GM18498 (cell line): ENCODE measurements at regions not wholly inside any gene's neighbourhood (a gene's known extent, or its start where the extent isn't known, plus 50 kb on each side); places are given as distances from the start of the nearest gene placed in this dataset.

Experiments used
- ATAC-seq: cut with Tn5 transposase; IDR thresholded peaks from one replicate; pipeline ENCODE4 v1.9.1; 2021; ENCODE audit warnings: mild to moderate bottlenecking, moderate library complexity; ENCODE audit not compliant: unreplicated experiment

DNA sequence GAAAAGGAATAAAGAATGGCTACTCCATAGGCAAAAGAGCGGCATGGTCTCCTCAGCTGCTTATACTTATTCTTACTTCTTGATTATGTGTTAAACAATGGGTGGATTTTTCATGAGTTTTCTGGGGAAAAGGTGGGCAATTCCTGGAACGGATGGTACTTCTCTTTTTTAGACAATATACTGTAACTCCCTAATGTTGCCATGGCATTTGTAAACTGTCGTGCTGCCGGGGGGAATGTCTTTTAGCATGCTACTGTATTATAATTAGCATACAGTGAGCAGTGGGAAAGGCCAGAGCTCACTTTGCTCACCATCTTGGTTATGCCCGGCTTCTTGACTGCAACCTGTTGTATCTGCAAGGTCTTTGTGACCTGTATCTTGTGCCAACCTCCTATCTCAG, 372.1 kb upstream of the AKR1E2 start:
- no peak for ATAC-seq

DNA sequence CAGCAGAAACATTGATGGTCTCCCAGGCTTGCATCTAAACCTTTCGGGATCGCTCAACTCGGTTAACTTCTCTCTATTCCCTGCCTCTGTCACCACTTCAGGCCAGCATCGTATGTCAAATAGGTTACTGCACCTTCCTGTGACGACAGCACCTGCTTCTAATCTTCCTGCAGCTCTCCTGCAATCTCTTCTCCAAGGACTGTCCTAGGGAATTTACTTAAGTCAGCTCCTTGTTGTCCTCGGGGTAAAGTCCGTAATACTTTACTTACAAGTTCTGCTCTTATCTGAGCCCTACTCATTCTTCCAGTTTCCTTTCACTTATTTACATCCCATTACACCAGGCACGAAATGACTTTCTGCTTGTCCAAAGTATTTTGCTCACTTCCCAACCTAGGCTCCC, 372.7 kb upstream of the AKR1E2 start:
- no peak for ATAC-seq

GRCh38 chr10:4450981-4451908, 374.8 kb upstream of the AKR1E2 start:
- ATAC-seq = no peak

- no peak for ATAC-seq
These were observed 375.8 kb upstream of the AKR1E2 start for GRCh38 chr10:4450169-4450568.

- ATAC-seq = no peak
These were observed 378.0 kb upstream of the AKR1E2 start for GRCh38 chr10:4448030-4448429.

GRCh38 chr10:4443419-4443818, 382.6 kb upstream of the AKR1E2 start:
- no peak for ATAC-seq

- no peak for ATAC-seq
These were observed 383.7 kb upstream of the AKR1E2 start for GRCh38 chr10:4442296-4442695.

DNA sequence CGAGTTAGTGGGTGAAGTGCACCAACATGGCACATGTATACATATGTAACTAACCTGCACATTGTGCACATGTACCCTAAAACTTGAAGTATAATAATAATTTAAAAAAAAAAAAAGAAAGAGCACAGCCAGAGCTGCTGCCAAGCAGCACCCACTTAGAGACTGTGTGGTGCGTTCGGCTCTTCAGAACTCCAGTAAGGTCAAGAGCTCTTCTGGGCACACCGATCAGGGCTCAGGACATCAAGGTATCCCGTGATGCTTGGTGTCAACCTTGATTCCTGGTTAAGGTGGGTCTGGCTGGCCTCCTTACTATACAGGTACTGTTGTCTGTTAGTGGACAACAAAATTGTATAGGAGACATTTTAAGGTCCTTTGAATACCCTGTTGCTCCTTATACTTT, 385.7 kb upstream of the AKR1E2 start:
- no peak for ATAC-seq

GRCh38 chr10:4437791-4438190, 388.2 kb upstream of the AKR1E2 start:
- ATAC-seq = no peak

DNA sequence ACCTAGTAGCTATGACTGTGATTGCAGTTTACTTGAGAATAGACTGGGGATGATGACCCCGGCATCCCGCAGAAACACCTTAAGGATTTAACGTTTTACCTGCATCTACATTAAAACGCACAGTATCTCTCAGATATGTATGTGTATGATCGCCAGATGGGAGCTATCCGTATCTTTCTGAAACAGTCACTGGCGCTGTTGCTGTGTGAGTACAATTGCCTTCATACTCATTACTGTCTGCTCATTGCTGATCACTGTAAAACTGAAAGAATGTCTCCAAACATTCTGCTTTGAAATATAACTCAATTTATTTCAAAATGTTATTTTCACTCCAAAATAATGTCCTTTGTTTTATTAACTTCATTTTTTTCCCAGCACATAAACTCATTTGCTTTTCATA, 388.9 kb upstream of the AKR1E2 start:
- ATAC-seq = no peak

DNA sequence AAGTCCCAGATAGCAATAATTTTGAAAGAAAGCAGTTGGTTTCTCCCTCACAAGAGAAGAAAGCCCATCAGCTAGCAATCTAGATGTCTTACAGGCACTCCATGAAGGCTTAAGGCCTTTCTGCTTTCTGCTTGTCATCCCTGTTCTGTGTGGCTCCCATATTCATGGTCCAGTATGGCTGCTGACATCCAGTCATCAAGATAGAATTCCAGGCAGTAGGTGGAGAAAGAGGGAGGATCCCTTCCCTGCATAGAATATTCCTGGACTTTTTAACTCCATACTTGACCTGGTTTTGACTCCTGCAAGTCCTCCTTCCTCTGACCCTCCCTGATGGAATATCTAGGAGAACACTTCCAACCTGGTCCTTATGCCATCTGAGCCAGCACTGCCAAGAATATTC, 389.9 kb upstream of the AKR1E2 start:
- ATAC-seq = no peak

DNA sequence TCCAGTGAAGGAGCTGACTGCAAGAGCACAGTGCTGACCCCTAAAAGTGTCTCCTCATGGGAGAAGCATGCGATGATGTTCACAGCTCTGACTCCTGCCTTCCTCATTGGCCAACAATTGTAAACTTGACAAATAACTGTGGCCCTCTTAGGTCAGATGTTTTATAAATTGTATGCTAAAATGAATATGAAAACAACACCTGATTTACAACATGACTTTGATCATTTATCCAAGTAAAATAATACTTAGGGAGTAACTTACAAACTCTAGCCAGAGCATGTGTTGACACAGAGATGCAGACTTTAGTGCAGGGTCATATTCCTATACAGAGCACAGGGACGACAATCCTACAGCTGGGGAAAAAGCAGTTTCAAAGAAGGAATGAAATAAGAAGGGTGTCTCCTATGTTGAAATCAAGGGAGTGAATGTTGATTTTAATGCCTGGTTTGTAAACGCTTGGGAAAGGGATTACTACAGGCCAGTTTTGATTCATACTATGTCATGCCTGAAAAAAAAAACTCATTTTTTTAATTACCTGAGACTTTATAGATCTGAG, 391.4 kb upstream of the AKR1E2 start:
- ATAC-seq = no peak

DNA sequence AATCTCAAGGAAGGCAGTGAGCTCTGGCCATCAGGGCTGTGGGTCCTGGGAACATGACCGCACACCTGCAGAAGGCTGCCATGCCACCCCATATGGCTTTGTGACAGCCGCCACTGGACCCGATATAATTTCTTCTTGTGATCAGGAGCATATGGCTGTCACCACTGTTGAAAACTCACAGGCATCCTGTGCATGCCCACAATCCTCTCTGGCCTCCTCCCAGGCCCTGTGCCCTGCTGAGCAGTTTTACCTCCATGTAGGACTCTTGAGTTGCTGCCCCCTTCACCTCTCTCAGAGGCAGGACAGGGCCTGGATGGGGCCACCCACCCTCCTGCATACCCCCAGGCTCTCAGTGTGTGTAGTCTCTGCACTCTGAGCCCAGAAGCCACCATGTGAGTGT, 391.9 kb upstream of the AKR1E2 start:
- no peak for ATAC-seq

GRCh38 chr10:4431114-4431863, 394.7 kb upstream of the AKR1E2 start:
- ATAC-seq = no peak

DNA sequence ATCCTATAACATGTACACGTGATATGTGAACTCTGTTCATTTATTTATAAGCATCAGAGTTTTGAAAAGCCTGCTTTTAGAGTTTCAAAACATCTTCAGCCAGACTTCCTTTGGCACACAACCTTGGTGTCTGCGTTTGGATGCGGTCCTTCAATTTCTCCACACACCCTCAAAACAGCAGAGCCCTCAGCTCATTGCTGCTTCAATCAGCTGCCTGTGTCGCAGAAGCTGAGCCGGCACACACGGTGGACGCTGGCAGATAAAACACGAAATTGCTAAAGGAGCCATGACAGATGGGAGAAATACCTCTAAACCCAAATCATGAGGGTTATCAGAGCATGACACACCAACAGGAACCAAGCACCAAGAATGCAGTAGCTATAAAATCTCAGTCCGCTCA, 396.4 kb upstream of the AKR1E2 start:
- no peak for ATAC-seq

- ATAC-seq = no peak
These were observed 398.5 kb upstream of the AKR1E2 start for GRCh38 chr10:4427532-4427931.

- ATAC-seq = no peak
These were observed 399.1 kb upstream of the AKR1E2 start for GRCh38 chr10:4426866-4427265.

- no peak for ATAC-seq
These were observed 416.7 kb upstream of the AKR1E2 start for GRCh38 chr10:4409319-4409718.

- no peak for ATAC-seq
These were observed 418.2 kb upstream of the AKR1E2 start for GRCh38 chr10:4407783-4408182.

DNA sequence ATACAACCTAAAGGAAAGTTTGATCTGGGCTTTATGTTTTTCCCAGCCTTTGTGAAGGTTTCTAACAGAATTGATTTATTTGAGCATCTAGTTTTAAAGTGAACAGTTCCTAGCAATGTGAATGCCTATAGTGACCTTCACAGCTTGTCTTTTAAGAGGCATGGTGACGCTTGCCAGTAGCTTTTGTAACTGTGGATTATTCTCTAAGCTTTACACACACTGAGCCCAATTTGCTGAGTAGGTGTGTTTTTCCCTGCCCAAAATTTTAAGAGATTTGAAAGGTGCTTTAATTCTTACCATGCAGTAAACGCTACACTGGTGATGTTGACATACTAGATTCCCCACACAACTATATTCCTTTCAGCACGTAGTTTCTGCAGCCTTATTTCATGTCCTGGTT, 420.2 kb upstream of the AKR1E2 start:
- ATAC-seq = no peak

DNA sequence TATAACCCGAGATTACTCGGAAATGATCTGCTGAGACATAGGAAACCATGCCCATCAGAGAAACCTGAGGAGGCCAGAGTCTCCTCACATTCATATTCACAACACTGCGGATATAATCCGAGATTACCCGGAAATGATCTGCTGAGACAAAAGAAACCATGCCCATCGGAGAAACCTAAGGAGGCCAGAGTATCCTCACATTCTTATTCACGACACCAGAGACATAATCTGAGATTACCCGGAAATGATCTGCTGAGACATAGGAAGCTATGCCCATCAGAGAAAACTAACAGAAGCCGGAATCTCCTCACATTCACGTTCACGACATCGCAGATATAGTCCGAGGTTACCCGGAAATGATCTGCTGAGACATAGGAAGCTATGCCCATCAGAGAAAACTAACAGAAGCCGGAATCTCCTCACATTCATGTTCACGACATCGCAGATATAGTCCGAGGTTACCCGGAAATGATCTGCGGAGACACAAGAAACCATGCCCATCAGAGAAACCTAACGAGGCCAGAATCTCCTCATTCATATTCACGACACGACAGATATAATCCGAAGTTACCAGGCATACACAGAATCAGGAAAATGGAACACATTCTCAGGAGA, 422.3 kb upstream of the AKR1E2 start:
- ATAC-seq = no peak
